NB4 (cell line): ENCODE measurements at regions not wholly inside any gene's neighbourhood (a gene's known extent, or its start where the extent isn't known, plus 50 kb on each side); places are given as distances from the start of the nearest gene placed in this dataset.

Experiments used
- MYC ChIP-seq: IDR thresholded peaks from 2 replicates; pipeline ENCODE4 v1.6.1; 2011; ENCODE audit warnings: low read depth, low read length
- POLR2A ChIP-seq: IDR thresholded peaks from 2 replicates; pipeline ENCODE4 v1.6.1; 2011; ENCODE audit warnings: mild to moderate bottlenecking; ENCODE audit not compliant: insufficient read length; ENCODE audit errors: extremely low read depth
- TF ChIP-seq, protein P1 (sequence below): IDR thresholded peaks from one replicate; pipeline ENCODE4 v1.5.1; 2012; ENCODE audit warnings: low read depth, low read length
- TF ChIP-seq, protein P2 (sequence below): IDR thresholded peaks from 2 replicates; pipeline ENCODE4 v1.6.1; 2011; ENCODE audit warnings: low read depth, low read length

DNA sequence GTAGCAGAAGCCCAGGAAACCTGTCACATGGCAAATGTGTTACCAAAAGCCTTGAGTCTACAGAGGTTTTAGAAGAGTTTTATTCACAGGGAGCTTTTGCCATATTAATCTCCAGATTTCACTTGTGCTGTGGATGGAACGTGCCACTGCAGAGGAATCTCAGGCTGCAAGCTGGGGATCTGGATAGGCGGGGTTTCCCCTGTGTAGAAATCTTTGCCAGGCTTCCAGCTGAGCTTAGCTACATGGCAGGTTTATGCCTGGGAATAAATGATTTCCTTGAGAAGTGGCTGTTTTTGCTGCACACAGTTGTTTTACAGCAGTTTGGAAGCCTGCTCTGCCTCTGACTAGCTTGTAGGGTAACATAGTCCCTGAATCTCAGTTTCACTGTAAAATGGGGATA is 224.6 kb upstream of the PLPPR1 start:
- no peak for TF ChIP-seq POLR2A
- TF ChIP-seq, protein P1, sequence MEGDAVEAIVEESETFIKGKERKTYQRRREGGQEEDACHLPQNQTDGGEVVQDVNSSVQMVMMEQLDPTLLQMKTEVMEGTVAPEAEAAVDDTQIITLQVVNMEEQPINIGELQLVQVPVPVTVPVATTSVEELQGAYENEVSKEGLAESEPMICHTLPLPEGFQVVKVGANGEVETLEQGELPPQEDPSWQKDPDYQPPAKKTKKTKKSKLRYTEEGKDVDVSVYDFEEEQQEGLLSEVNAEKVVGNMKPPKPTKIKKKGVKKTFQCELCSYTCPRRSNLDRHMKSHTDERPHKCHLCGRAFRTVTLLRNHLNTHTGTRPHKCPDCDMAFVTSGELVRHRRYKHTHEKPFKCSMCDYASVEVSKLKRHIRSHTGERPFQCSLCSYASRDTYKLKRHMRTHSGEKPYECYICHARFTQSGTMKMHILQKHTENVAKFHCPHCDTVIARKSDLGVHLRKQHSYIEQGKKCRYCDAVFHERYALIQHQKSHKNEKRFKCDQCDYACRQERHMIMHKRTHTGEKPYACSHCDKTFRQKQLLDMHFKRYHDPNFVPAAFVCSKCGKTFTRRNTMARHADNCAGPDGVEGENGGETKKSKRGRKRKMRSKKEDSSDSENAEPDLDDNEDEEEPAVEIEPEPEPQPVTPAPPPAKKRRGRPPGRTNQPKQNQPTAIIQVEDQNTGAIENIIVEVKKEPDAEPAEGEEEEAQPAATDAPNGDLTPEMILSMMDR, result no peak
- TF ChIP-seq, protein P2, sequence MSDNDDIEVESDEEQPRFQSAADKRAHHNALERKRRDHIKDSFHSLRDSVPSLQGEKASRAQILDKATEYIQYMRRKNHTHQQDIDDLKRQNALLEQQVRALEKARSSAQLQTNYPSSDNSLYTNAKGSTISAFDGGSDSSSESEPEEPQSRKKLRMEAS, result no peak
- TF ChIP-seq MYC, result no peak
